WTC11 (cell line): ENCODE measurements at regions not wholly inside any gene's neighbourhood (a gene's known extent, or its start where the extent isn't known, plus 50 kb on each side); places are given as distances from the start of the nearest gene placed in this dataset.

Experiments
- ATF6 ChIP-seq: sonication (generic); formaldehyde crosslinking; IDR thresholded peaks from 2 replicates; pipeline ENCODE4 v1.8.1; 2023; ENCODE audit warnings: mild to moderate bottlenecking, missing genetic modification reagents
- CBFB ChIP-seq: sonication (generic); formaldehyde crosslinking; IDR thresholded peaks from 2 replicates; pipeline ENCODE4 v1.8.1; 2022; ENCODE audit warnings: mild to moderate bottlenecking, low read depth, missing genetic modification reagents
- CREB1 ChIP-seq: sonication (generic); formaldehyde crosslinking; IDR thresholded peaks from 2 replicates; pipeline ENCODE4 v1.8.0; 2023; ENCODE audit warnings: mild to moderate bottlenecking, missing genetic modification reagents
- CREM ChIP-seq: sonication (generic); formaldehyde crosslinking; IDR thresholded peaks from 2 replicates; pipeline ENCODE4 v1.8.1; 2022; ENCODE audit warnings: mild to moderate bottlenecking, missing genetic modification reagents, moderate library complexity
- CTCF ChIP-seq: fragments of 200-600 bp; IDR thresholded peaks from 2 replicates; pipeline ENCODE4 v1.8.0; 2022; ENCODE audit warnings: antibody characterized with exemption
- IRF2 ChIP-seq: sonication (generic); formaldehyde crosslinking; IDR thresholded peaks from 2 replicates; pipeline ENCODE4 v1.8.0; 2022; ENCODE audit warnings: low read depth, missing genetic modification reagents, borderline replicate concordance
- MAX ChIP-seq: sonication (generic); formaldehyde crosslinking; IDR thresholded peaks from 2 replicates; pipeline ENCODE4 v1.8.0; 2022; ENCODE audit warnings: mild to moderate bottlenecking, missing genetic modification reagents
- NFE2L1 ChIP-seq: sonication (generic); formaldehyde crosslinking; IDR thresholded peaks from 2 replicates; pipeline ENCODE4 v1.8.1; 2023; ENCODE audit warnings: missing genetic modification reagents
- SP1 ChIP-seq: sonication (generic); formaldehyde crosslinking; conservative IDR thresholded peaks from 2 replicates; pipeline ENCODE4 v1.8.1; 2022; ENCODE audit warnings: missing genetic modification reagents
- USF2 ChIP-seq: sonication (generic); formaldehyde crosslinking; IDR thresholded peaks from 2 replicates; pipeline ENCODE4 v1.8.1; 2023; ENCODE audit warnings: mild to moderate bottlenecking, missing genetic modification reagents, moderate library complexity
- ZNF232 ChIP-seq: sonication (generic); formaldehyde crosslinking; IDR thresholded peaks from 2 replicates; pipeline ENCODE4 v1.8.0; 2022; ENCODE audit warnings: mild to moderate bottlenecking, missing genetic modification reagents
- ZNF263 ChIP-seq: sonication (generic); formaldehyde crosslinking; IDR thresholded peaks from 2 replicates; pipeline ENCODE4 v1.8.1; 2022; ENCODE audit warnings: low read depth, mild to moderate bottlenecking, moderate library complexity, missing genetic modification reagents
- ZNF281 ChIP-seq: sonication (generic); formaldehyde crosslinking; IDR thresholded peaks from 2 replicates; pipeline ENCODE4 v1.8.0; 2023; ENCODE audit warnings: mild to moderate bottlenecking, missing genetic modification reagents
- ZNF532 ChIP-seq: fragments of 250-450 bp; sonication (Bioruptor Pico); IDR thresholded peaks from 2 replicates; pipeline ENCODE4 v1.9.0; 2021; ENCODE audit warnings: mild to moderate bottlenecking, borderline replicate concordance

GRCh38 chr6:134626086-134626485, 308.2 kb upstream of the SGK1 start:
- TF ChIP-seq CTCF (no peak), ZNF281 (no peak), ATF6 (CRISPR knock-in tag) (no peak), CREB1 (CRISPR knock-in tag) (no peak), USF2 (no peak), MAX (CRISPR knock-in tag) (no peak), ZNF232 (no peak), ZNF263 (CRISPR knock-in tag) (no peak), SP1 (no peak), CREM (no peak), ZNF532 (CRISPR knock-in tag) (no peak), IRF2 (CRISPR knock-in tag) (no peak), NFE2L1 (no peak), CBFB (CRISPR knock-in tag) (no peak)
